HG03469 (cell line): ENCODE measurements at regions not wholly inside any gene's neighbourhood (a gene's known extent, or its start where the extent isn't known, plus 50 kb on each side); places are given as distances from the start of the nearest gene placed in this dataset.

Source experiments
- ATAC-seq: cut with Tn5 transposase; IDR thresholded peaks from one replicate; pipeline ENCODE4 v1.9.1; 2021; ENCODE audit warnings: mild to moderate bottlenecking, moderate library complexity, moderate number of reproducible peaks; ENCODE audit not compliant: unreplicated experiment

DNA sequence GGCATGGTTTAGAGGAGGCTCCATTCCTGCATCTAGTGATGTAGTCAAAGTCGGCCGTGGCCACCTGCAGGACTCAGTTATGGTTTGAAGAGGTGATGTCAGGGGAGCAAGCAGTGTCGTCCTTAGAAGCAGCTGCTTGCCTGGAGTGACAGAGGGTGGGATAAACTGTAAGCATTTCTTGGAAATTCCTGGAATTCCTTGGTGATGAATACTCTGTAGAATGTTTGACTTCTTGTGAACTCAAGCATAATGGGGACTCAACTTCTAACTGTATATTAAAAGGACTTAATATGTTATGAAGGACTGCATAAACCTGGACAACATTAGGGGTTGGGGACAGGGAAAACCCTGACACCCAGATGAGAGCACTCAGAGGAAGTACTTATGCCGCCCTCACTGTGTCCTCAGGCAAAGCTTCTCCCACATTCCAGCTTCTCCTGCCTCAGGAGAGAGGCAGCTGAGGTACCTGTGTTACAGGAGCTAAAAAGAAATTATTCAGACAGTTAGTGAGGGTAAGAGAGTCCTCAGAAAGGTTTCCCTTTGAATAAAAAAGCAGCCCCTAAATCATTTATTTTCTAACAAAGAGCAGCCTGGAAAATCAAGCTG lies 459.9 kb upstream of the CELF4 start:
- no peak for ATAC-seq

- no peak for ATAC-seq
These were observed 458.3 kb upstream of the CELF4 start for GRCh38 chr18:38023871-38024270.

- ATAC-seq: no peak
These were observed 456.6 kb upstream of the CELF4 start for GRCh38 chr18:38022234-38022633.

DNA sequence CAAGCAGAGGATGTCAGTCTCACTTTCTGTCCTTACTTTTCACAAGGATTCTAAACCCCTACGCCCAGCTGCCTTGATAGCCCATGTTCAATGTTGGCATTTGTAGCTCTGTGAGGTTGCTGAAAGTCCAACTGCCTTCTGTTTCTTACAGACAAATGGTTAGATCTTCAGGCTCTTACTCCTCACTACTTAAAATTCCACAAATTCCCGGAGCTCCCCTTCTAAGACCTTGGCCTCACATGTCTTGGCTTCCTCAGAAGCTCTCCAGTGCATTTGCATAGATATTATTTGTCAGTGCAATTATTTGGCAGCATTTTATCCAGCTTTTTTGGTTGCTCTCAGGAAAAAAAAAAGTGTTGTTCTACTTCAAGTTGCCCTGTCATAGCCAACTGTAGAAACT lies 453.7 kb upstream of the CELF4 start:
- ATAC-seq: no peak

GRCh38 chr18:38010971-38011857 lies 445.6 kb upstream of the CELF4 start:
- no peak for ATAC-seq

DNA sequence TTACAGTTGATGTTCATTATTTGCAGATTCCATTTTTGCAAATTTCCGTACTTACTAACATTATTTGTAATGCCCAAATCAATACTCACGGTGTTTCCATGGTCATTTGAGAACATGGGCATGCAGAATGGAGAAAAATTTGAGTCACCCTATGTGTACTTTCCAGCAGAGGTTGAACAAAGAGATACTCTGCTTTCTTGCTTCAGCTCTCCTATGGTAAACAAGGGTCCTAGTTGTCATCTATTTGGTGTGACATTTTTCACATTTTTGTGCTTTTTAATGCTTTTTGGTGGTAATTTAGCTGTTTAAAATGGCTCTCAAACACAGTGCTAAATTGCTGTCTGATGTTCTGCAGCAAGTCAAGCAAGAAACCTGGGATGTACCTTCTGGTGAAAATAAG lies 444.4 kb upstream of the CELF4 start:
- no peak for ATAC-seq

GRCh38 chr18:38009320-38009719 lies 443.7 kb upstream of the CELF4 start:
- ATAC-seq: no peak

GRCh38 chr18:38007676-38008330 lies 442.2 kb upstream of the CELF4 start:
- ATAC-seq: no peak

DNA sequence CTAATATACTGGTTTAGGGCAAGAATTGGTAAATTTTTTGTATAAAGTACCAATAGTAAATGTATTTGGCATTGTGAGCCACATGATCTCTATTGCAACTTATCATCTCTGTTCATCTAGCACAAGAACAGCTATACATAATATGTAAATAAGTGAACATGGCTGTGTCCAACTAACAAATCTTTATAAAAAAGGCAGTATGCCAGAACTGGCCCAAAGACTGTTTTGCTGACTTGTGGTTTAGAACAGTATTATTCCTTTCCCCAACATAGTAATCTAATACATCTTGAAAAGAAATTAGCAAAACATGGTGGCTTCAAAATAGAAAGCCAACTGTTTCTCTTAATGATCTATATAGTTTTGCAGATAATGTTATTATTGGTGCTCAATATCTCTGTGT lies 441.4 kb upstream of the CELF4 start:
- no peak for ATAC-seq

DNA sequence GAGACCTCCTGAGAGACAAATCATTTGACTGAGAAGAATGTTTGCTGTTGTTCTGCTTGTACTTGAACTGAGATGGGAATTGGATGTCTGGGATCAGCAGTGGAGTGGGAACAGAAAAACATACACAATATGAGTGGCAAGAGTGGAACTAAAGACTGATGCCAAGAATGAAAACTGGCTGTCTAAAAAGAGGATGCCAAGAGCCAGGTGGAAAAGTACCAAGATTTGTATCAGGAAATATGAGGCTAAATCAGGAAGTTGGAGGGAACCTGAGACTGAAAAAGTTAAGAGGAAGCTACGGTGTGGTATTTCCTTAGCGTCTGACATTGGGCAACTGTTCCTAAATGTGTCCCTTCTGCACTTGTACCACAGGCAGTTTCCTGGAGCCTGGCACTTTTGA lies 440.9 kb upstream of the CELF4 start:
- no peak for ATAC-seq

DNA sequence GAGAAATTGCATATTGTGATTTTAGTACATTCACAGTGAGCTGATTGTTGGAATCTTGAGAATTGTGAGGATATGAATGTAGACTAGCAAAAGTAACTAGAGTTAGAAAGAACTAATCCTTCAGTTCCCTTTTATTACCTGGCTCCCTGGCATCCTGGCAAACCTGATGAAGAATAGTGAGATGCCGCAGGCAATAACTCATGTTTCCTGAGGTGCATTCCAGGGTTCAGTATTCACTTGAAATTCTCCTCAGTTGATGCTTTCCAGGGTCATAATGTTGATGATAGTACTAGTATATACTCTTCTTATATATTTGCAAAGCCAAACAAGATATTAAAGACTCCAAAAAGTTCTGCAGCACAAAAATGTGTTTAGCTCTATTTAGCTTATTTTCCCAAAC lies 432.1 kb upstream of the CELF4 start:
- ATAC-seq: no peak

DNA sequence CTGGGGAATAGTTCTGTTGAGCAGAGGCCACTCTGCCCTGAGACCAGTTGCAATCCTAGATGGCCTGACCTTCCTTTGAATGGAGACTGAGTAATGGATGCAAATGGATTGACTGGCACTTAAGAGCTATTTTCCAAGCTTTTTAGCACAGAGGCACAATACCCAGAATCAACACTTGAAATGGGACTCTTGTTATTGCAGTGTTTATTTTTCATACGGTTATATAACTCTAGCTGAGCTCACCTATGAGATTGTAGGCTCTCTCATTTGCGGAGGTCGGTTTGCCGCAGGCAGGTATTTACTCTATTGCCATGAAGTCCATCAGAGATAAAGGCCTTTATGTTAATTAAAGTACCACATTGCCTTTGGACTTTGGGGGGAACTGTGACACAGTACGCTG lies 422.3 kb upstream of the CELF4 start:
- no peak for ATAC-seq

GRCh38 chr18:37986665-37987064 lies 421.1 kb upstream of the CELF4 start:
- no peak for ATAC-seq

GRCh38 chr18:37985126-37985525 lies 419.5 kb upstream of the CELF4 start:
- no peak for ATAC-seq

DNA sequence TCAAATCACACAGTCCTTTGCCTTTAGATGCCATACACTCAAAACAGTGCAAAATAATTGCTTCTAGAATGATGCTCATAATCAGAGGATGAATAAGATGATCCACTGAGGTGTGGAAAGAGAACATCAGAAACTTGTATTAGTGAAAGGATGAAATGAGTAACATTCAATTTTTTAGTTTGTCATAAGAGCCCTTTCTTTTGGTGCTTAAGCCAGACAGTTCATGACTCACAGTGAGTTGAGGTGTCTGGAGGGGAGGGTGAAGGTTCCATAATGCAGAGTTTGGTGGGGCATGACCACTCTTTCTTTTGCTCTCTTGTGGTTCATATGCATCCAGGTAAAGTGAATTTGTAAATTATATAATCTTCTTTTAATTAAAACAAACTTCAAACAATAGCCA lies 415.0 kb upstream of the CELF4 start:
- no peak for ATAC-seq

DNA sequence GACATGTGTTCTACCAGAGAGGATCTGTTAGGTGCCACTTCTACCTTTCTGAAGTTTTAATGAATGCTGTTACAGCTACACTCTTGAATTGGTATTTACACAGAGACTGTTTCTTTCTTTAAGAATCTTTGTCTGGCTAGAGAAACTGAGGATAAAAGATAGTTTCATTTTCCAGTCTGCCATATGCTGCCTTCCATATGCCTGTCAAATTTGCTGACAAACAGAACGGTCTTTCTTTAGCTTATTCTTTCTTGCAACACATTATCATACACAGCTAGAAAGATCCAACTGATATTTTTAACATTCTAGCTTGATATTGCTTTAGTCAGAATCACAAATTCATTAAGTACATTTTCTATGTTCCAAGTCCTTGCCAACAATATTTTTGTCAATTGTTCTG lies 409.8 kb upstream of the CELF4 start:
- ATAC-seq: no peak

DNA sequence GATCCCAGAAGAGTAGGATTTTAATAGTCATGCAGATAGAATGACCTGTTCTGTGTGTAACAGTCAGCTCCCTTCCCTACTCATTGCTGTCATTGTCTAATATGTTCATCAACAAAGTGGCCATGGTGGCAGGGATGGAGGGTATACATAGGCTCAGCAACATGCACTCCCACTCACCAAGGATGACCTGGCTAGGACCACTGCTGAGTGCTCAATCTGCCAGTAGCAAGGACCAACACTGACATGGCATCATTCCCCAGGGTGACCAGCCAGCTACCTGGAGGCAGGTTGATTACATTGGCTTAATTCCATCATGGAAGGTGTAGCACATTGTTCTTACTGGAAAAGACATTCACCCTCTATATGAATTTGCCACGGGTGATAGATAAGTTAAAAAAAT lies 401.7 kb upstream of the CELF4 start:
- ATAC-seq: no peak

- no peak for ATAC-seq
These were observed 400.0 kb upstream of the CELF4 start for GRCh38 chr18:37965572-37965970.

DNA sequence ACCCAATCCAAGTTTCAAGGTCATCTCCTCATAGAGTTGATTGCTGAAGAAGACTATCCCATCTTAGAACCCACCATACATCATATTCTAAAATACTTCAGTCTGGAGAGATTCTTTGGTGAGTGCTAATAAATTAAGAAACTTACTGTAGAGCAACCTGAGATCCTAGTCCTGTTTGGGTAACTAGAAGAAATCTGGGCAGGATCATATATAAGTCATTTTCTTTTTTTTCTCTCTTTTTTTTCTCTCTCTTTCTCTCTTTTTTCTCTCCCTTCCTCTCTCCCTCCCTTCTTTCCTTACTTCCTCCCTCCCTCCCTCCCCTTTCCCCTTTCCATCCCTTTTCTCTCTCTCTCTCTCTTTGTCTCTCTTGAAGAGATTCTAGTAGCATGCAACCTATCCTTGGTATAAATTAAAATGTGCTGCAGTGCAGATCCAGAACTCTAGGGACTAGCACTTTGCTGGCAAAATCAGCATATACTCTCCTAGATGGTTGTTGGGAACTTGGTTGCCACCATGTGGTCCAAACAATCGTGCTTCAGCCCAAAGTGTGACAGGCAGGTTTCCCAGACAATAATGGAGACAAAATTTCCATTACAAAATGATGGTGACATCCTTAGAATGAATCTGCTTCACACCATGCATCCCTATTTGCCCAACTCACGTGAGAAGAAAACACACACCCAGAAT lies 399.4 kb upstream of the CELF4 start:
- ATAC-seq: no peak

GRCh38 chr18:37963837-37964236 lies 398.2 kb upstream of the CELF4 start:
- ATAC-seq: no peak

- no peak for ATAC-seq
These were observed 396.8 kb upstream of the CELF4 start for GRCh38 chr18:37962316-37962966.
